ENCODE measurements at regions not wholly inside any gene's neighbourhood (a gene's known extent, or its start where the extent isn't known, plus 50 kb on each side); places are given as distances from the start of the nearest gene placed in this dataset.

DNA sequence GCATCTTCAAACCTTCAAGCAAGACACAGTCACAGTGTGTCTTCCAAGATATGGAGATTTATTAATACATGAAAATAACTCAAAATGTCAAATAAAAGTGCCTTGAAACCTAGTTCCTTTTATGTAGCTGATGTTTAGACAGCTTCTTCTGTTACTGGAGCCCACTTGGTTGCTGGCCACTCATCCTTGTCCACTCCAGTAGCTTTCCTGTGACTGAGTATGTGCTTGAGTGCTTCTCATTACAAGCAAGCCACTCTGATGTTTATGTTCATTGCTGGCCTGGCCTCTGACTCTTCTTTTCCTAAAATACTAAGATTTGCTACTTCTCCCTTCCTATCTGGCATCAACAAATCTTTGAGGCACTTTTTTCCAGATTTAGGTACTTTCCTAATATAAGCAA, 545.2 kb upstream of the MAN1A1 start:
- no peak overlapping the region for H3K27ac ChIP-seq (ENCODE audit: extremely low read depth, low read depth, low read length)
- H3K36me3 ChIP-seq (ENCODE audit: control insufficient read depth in 2 of 2, insufficient read depth in 1 of 2, low read length in 2 of 2), result no peaks in the 10 kb centered on the region
- ChIA-PET CTCF (no interaction called here), POLR2A (no interaction called here)
- TF ChIP-seq GLIS1 (tag by site-specific recombination; IDR thresholded peaks at IDR 0.05) (no peak), ZNF133 (tag by site-specific recombination; IDR thresholded peaks at IDR 0.05) (no peak), ZNF626 (tag by site-specific recombination; IDR thresholded peaks at IDR 0.05) (no peak), TCF7L2 (IDR thresholded peaks at IDR 0.05; ENCODE audit: borderline replicate concordance, low read depth, low read length) (no peak), ZNF366 (tag by site-specific recombination; conservative IDR thresholded peaks at IDR 0.05) (no peak), ZNF2 (tag by site-specific recombination; IDR thresholded peaks at IDR 0.05) (no peak), ZNF18 (tag by site-specific recombination; IDR thresholded peaks at IDR 0.05) (no peak), ZBTB8A (tag by site-specific recombination; IDR thresholded peaks at IDR 0.05) (no peak), ZNF184 (tag by site-specific recombination; IDR thresholded peaks at IDR 0.05) (no peak), ZSCAN30 (tag by site-specific recombination; IDR thresholded peaks at IDR 0.05) (no peak), SP3 (tag by site-specific recombination; IDR thresholded peaks at IDR 0.05) (no peak), ZNF610 (tag by site-specific recombination; IDR thresholded peaks at IDR 0.05; ENCODE audit: borderline replicate concordance) (no peak), ZNF555 (tag by site-specific recombination; conservative IDR thresholded peaks at IDR 0.05) (no peak), ZNF76 (tag by site-specific recombination; IDR thresholded peaks at IDR 0.05; ENCODE audit: borderline replicate concordance, low read depth) (no peak), ZSCAN23 (tag by site-specific recombination; IDR thresholded peaks at IDR 0.05) (no peak), ZNF175 (tag by site-specific recombination; IDR thresholded peaks at IDR 0.05) (no peak)
- TF ChIP-seq, protein P1, sequence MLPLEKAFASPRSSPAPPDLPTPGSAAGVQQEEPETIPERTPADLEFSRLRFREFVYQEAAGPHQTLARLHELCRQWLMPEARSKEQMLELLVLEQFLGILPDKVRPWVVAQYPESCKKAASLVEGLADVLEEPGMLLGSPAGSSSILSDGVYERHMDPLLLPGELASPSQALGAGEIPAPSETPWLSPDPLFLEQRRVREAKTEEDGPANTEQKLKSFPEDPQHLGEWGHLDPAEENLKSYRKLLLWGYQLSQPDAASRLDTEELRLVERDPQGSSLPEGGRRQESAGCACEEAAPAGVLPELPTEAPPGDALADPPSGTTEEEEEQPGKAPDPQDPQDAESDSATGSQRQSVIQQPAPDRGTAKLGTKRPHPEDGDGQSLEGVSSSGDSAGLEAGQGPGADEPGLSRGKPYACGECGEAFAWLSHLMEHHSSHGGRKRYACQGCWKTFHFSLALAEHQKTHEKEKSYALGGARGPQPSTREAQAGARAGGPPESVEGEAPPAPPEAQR (tag by site-specific recombination; IDR thresholded peaks at IDR 0.05), result no peak
- TF ChIP-seq, protein P2, sequence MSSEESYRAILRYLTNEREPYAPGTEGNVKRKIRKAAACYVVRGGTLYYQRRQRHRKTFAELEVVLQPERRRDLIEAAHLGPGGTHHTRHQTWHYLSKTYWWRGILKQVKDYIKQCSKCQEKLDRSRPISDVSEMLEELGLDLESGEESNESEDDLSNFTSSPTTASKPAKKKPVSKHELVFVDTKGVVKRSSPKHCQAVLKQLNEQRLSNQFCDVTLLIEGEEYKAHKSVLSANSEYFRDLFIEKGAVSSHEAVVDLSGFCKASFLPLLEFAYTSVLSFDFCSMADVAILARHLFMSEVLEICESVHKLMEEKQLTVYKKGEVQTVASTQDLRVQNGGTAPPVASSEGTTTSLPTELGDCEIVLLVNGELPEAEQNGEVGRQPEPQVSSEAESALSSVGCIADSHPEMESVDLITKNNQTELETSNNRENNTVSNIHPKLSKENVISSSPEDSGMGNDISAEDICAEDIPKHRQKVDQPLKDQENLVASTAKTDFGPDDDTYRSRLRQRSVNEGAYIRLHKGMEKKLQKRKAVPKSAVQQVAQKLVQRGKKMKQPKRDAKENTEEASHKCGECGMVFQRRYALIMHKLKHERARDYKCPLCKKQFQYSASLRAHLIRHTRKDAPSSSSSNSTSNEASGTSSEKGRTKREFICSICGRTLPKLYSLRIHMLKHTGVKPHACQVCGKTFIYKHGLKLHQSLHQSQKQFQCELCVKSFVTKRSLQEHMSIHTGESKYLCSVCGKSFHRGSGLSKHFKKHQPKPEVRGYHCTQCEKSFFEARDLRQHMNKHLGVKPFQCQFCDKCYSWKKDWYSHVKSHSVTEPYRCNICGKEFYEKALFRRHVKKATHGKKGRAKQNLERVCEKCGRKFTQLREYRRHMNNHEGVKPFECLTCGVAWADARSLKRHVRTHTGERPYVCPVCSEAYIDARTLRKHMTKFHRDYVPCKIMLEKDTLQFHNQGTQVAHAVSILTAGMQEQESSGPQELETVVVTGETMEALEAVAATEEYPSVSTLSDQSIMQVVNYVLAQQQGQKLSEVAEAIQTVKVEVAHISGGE (tag by site-specific recombination; conservative IDR thresholded peaks at IDR 0.05; ENCODE audit: low read depth), result no peak
- TF ChIP-seq, protein P3, sequence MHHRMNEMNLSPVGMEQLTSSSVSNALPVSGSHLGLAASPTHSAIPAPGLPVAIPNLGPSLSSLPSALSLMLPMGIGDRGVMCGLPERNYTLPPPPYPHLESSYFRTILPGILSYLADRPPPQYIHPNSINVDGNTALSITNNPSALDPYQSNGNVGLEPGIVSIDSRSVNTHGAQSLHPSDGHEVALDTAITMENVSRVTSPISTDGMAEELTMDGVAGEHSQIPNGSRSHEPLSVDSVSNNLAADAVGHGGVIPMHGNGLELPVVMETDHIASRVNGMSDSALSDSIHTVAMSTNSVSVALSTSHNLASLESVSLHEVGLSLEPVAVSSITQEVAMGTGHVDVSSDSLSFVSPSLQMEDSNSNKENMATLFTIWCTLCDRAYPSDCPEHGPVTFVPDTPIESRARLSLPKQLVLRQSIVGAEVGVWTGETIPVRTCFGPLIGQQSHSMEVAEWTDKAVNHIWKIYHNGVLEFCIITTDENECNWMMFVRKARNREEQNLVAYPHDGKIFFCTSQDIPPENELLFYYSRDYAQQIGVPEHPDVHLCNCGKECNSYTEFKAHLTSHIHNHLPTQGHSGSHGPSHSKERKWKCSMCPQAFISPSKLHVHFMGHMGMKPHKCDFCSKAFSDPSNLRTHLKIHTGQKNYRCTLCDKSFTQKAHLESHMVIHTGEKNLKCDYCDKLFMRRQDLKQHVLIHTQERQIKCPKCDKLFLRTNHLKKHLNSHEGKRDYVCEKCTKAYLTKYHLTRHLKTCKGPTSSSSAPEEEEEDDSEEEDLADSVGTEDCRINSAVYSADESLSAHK (tag by site-specific recombination; IDR thresholded peaks at IDR 0.05), result no peak
- H3K9me3 ChIP-seq (ENCODE audit: control insufficient read depth, insufficient read depth, low read depth, low read length), result no peaks in the 10 kb centered on the region
- no peaks in the 10 kb centered on the region for H3K4me1 ChIP-seq (ENCODE audit: control insufficient read depth, insufficient read depth, low read length)
- H3K4me3 ChIP-seq (ENCODE audit: low read depth, low read length), result no peak overlapping the region

Data from HEK293 (cell line).